Endothelial cell of umbilical vein (primary cell): ENCODE measurements at regions not wholly inside any gene's neighbourhood (a gene's known extent, or its start where the extent isn't known, plus 50 kb on each side); places are given as distances from the start of the nearest gene placed in this dataset.

Experiments
- BruUV-seq: library from RNA; stranded (reverse); fragments of 400-500 nt; replicated peaks from 2 replicates; lab custom pipeline; 2021; lab: Mats Ljungman, UMichigan
- CTCF ChIA-PET: fragments of 300-600, 350-600 bp; sonication (Branson Sonifier 250); formaldehyde crosslinking; loops from one replicate; lab custom pipeline; 2021; ENCODE audit warnings: antibody characterized with exemption, inconsistent platforms; lab: Charles Lee
- POLR2A ChIA-PET: fragments of 300-600, 350-600 bp; sonication (Branson Sonifier 250); formaldehyde crosslinking; loops from one replicate; lab custom pipeline; 2021; ENCODE audit warnings: antibody characterized with exemption, inconsistent platforms; lab: Charles Lee
- DNase-seq: peaks from one replicate; pipeline ENCODE4 v3.0.0-alpha.2; 2011; ENCODE audit warnings: low read depth, low spot score
- FAIRE-seq: peaks from 2 replicates; lab custom pipeline; 2011; peaks lifted over from hg19 to GRCh38; lab: Jason Lieb, UNC
- H2AFZ ChIP-seq: 2 replicates; pipeline ENCODE4 v1.6.0; 2012; ENCODE audit warnings: low read depth, low read length, control low read depth, inconsistent platforms
- H3K27ac ChIP-seq: 2 replicates; pipeline ENCODE4 v1.5.1; 2011; ENCODE audit warnings: low read depth, mild to moderate bottlenecking, control low read depth, low read length, moderate library complexity; ENCODE audit not compliant: insufficient read depth
- H3K27me3 ChIP-seq, 2 experiments: 2 replicates each; pipeline versions ENCODE4 v1.6.0 to v1.6.1; 2011; ENCODE audit warnings: low read length in 2 of 2, mixed read lengths in 1 of 2; ENCODE audit not compliant: control insufficient read depth in 2 of 2, insufficient read depth in 2 of 2
- H3K36me3 ChIP-seq, 2 experiments: 2 replicates in 1 of 2; 3 replicates in 1 of 2; pipeline ENCODE4 v1.5.1; 2011; ENCODE audit warnings: low read length in 2 of 2, mild to moderate bottlenecking in 1 of 2, moderate library complexity in 1 of 2; ENCODE audit not compliant: control insufficient read depth in 2 of 2, insufficient read depth in 2 of 2; ENCODE audit errors: extremely low read depth in 1 of 2
- H3K4me1 ChIP-seq: 3 replicates; pipeline ENCODE4 v1.5.1; 2011; ENCODE audit warnings: mild to moderate bottlenecking, low read length; ENCODE audit not compliant: control insufficient read depth, insufficient read depth; ENCODE audit errors: extremely low read depth
- H3K4me2 ChIP-seq: 2 replicates; pipeline ENCODE4 v1.6.1; 2011; ENCODE audit warnings: low read length, control low read depth, mixed read lengths; ENCODE audit not compliant: insufficient read depth
- H3K4me3 ChIP-seq, 3 experiments: fragments of 200-600 bp in 1 of 3; sonication (generic), shearing (Covaris generic) in 1 of 3; replicated peaks in 1 of 3; 2 replicates each; pipeline ENCODE4 v1.5.1; 2011 to 2016; ENCODE audit warnings: control low read depth in 3 of 3, low read length in 3 of 3, mild to moderate bottlenecking in 2 of 3, inconsistent platforms in 1 of 3, low read depth in 1 of 3, moderate library complexity in 1 of 3; ENCODE audit not compliant: insufficient read depth in 1 of 3
- H3K79me2 ChIP-seq: 2 replicates; pipeline ENCODE4 v1.6.0; 2012; ENCODE audit warnings: low read length, inconsistent platforms; ENCODE audit not compliant: control insufficient read depth, insufficient read depth
- H3K9ac ChIP-seq: replicated peaks from 2 replicates; pipeline ENCODE3; 2011; ENCODE audit warnings: low read length, control low read depth; ENCODE audit not compliant: insufficient read depth; ENCODE audit errors: extremely low read depth
- H3K9me1 ChIP-seq: replicated peaks from 3 replicates; pipeline ENCODE4 v1.6.0; 2011; ENCODE audit warnings: mild to moderate bottlenecking, low read length; ENCODE audit not compliant: control insufficient read depth, insufficient read depth; ENCODE audit errors: extremely low read depth
- H3K9me3 ChIP-seq: replicated peaks from 2 replicates; pipeline ENCODE4 v1.5.1; 2012; ENCODE audit warnings: low read length, inconsistent platforms; ENCODE audit not compliant: control insufficient read depth, insufficient read depth
- H4K20me1 ChIP-seq: replicated peaks from 2 replicates; pipeline ENCODE3; 2011; ENCODE audit warnings: mild to moderate bottlenecking, low read length; ENCODE audit not compliant: control insufficient read depth, insufficient read depth; ENCODE audit errors: extremely low read depth
- EZH2 ChIP-seq: IDR thresholded peaks from 2 replicates; pipeline ENCODE4 v1.6.1; 2012; ENCODE audit warnings: borderline replicate concordance, low read depth, mild to moderate bottlenecking, moderate library complexity, low read length, inconsistent platforms; ENCODE audit not compliant: severe bottlenecking
- FOS ChIP-seq: IDR thresholded peaks from 2 replicates; pipeline ENCODE4 v1.6.1; 2011; ENCODE audit warnings: mild to moderate bottlenecking, low read length, moderate library complexity, borderline replicate concordance; ENCODE audit not compliant: insufficient read depth
- GATA2 ChIP-seq: IDR thresholded peaks from 2 replicates; pipeline ENCODE4 v1.7.0; 2011; ENCODE audit warnings: low read depth, mild to moderate bottlenecking, moderate library complexity, mixed read lengths, low read length; ENCODE audit not compliant: insufficient read length, insufficient read depth
- JUN ChIP-seq: IDR thresholded peaks from 2 replicates; pipeline ENCODE4 v1.6.1; 2011; ENCODE audit warnings: borderline replicate concordance, low read depth; ENCODE audit not compliant: insufficient read length, insufficient read depth
- MYC ChIP-seq: IDR thresholded peaks from one replicate; pipeline ENCODE4 v1.6.1; 2011; ENCODE audit warnings: mild to moderate bottlenecking, low read depth, low read length
- POLR2A ChIP-seq: IDR thresholded peaks from 2 replicates; pipeline ENCODE4 v1.6.1; 2012; ENCODE audit warnings: low read depth, mild to moderate bottlenecking, control low read depth, low read length
- POLR2AphosphoS5 ChIP-seq: IDR thresholded peaks from 2 replicates; pipeline ENCODE4 v1.6.1; 2012; ENCODE audit warnings: low read depth, mild to moderate bottlenecking, control low read depth, low read length, moderate library complexity; ENCODE audit not compliant: insufficient read depth
- dilution Hi-C: fragments of 300-500 bp; cut with MboI; formaldehyde crosslinking; loops from one replicate; pipeline ENCODE4 v1.15.0; 2019; ENCODE audit warnings: low sequenced_read_pairs; ENCODE audit not compliant: extremely low pct_ligation_motif_present
- intact Hi-C: fragments of 100-400 bp; cut with micrococcal nuclease; formaldehyde crosslinking; loops from one replicate; pipeline ENCODE4 v1.10.0; 2022
- TF ChIP-seq, protein P1 (sequence below), 2 donors: IDR thresholded peaks; 1 replicate in 1 of 2; 2 replicates in 1 of 2; pipeline ENCODE4 v1.5.1; 2011; ENCODE audit warnings: low read length in 2 of 2, mild to moderate bottlenecking in 2 of 2, moderate library complexity in 2 of 2, control low read depth in 1 of 2, inconsistent platforms in 1 of 2, low read depth in 1 of 2; ENCODE audit not compliant: insufficient read depth in 1 of 2; ENCODE audit errors: extremely low read depth in 1 of 2
- TF ChIP-seq, protein P2 (sequence below): IDR thresholded peaks from 2 replicates; pipeline ENCODE4 v1.6.1; 2011; ENCODE audit not compliant: insufficient read depth, insufficient read length

DNA sequence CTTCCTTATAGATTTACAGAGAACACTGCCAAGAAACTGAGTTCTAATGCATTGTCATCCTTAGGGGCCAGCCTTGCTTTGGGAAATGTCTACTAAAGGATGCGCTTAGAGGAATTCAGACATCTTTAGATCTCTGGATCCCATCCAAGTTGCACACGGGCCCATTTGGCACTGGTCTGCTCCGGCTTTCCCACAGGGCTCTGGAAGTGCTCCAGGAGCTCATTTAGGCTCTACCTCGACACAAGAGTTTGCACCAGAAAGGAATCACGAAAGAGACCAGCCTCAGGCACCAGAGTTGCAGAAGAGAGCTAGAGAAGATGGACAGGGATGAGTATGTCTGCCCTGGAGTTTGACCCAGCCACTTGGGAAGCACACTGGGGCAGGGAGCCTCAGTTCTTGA lies 150.1 kb upstream of the TMEM72 start:
- intact Hi-C loops = no loop called here
- no peak for DNase-seq
- BruUV-seq = no TSS peak
- peaks cover 0 to 2% of the 10 kb centered on the region in 2 experiments for H3K27me3 ChIP-seq
- no peaks in the 10 kb centered on the region for H3K9me3 ChIP-seq
- no peaks in the 10 kb centered on the region for H3K9me1 ChIP-seq
- no peak overlapping the region for H3K4me2 ChIP-seq
- no peak overlapping the region for H3K4me3 ChIP-seq
- H3K36me3 ChIP-seq = no peaks in the 10 kb centered on the region
- no peak overlapping the region for H3K9ac ChIP-seq
- TF ChIP-seq, protein P1, sequence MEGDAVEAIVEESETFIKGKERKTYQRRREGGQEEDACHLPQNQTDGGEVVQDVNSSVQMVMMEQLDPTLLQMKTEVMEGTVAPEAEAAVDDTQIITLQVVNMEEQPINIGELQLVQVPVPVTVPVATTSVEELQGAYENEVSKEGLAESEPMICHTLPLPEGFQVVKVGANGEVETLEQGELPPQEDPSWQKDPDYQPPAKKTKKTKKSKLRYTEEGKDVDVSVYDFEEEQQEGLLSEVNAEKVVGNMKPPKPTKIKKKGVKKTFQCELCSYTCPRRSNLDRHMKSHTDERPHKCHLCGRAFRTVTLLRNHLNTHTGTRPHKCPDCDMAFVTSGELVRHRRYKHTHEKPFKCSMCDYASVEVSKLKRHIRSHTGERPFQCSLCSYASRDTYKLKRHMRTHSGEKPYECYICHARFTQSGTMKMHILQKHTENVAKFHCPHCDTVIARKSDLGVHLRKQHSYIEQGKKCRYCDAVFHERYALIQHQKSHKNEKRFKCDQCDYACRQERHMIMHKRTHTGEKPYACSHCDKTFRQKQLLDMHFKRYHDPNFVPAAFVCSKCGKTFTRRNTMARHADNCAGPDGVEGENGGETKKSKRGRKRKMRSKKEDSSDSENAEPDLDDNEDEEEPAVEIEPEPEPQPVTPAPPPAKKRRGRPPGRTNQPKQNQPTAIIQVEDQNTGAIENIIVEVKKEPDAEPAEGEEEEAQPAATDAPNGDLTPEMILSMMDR (IDR thresholded peaks at IDR 0.05; ENCODE audit: extremely low read depth in 1 of 2, insufficient read depth in 1 of 2, low read depth in 1 of 2, low read length in 2 of 2) = no peak
- TF ChIP-seq EZH2 (no peak), FOS (no peak), JUN (no peak), POLR2AphosphoS5 (no peak), MYC (no peak), POLR2A (no peak), GATA2 (no peak)
- TF ChIP-seq, protein P2, sequence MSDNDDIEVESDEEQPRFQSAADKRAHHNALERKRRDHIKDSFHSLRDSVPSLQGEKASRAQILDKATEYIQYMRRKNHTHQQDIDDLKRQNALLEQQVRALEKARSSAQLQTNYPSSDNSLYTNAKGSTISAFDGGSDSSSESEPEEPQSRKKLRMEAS = no peak
- peaks cover 4% of the 10 kb centered on the region for H3K4me1 ChIP-seq
- ChIA-PET CTCF (no interaction called here), POLR2A (no interaction called here)
- H4K20me1 ChIP-seq = no peaks in the 10 kb centered on the region
- dilution Hi-C loops = no loop called here
- no peaks in the 10 kb centered on the region for H3K79me2 ChIP-seq
- no peak overlapping the region for H2AFZ ChIP-seq
- H3K27ac ChIP-seq = no peak overlapping the region
- no peak for FAIRE-seq
